MM.1S (cell line): ENCODE measurements at regions not wholly inside any gene's neighbourhood (a gene's known extent, or its start where the extent isn't known, plus 50 kb on each side); places are given as distances from the start of the nearest gene placed in this dataset.

Experiments
- DNase-seq: peaks from one replicate; pipeline ENCODE4 v3.0.0-alpha.2; 2015
- H2AFZ ChIP-seq: fragments of 300-600 bp; sonication (generic); 2 replicates; pipeline ENCODE4 v1.6.0; 2016; ENCODE audit warnings: antibody characterized with exemption, low read length
- H3F3A ChIP-seq: fragments of 300-600 bp; sonication (generic); 2 replicates; pipeline ENCODE4 v1.6.1; 2016; ENCODE audit warnings: mild to moderate bottlenecking, antibody characterized with exemption, low read length, moderate library complexity, mixed read lengths; ENCODE audit not compliant: insufficient read depth
- H3K27ac ChIP-seq: fragments of 300-600 bp; sonication (generic); 2 replicates; pipeline ENCODE4 v1.5.1; 2016; ENCODE audit warnings: mild to moderate bottlenecking, low read length
- H3K27me3 ChIP-seq: fragments of 300-600 bp; sonication (generic); replicated peaks from 2 replicates; pipeline ENCODE4 v1.6.0; 2016; ENCODE audit warnings: low read length; ENCODE audit not compliant: insufficient read depth
- H3K36me3 ChIP-seq: fragments of 300-600 bp; sonication (generic); replicated peaks from 2 replicates; pipeline ENCODE4 v1.6.1; 2016; ENCODE audit warnings: mild to moderate bottlenecking, low read length, mixed read lengths; ENCODE audit not compliant: insufficient read depth
- H3K4me1 ChIP-seq: fragments of 300-600 bp; sonication (generic); 2 replicates; pipeline ENCODE4 v1.6.1; 2016; ENCODE audit warnings: low read length, mixed read lengths
- H3K4me2 ChIP-seq: fragments of 300-600 bp; sonication (generic); 2 replicates; pipeline ENCODE4 v1.6.0; 2016; ENCODE audit warnings: low read depth, low read length
- H3K4me3 ChIP-seq: fragments of 300-600 bp; sonication (generic); 2 replicates; pipeline ENCODE4 v1.5.1; 2016; ENCODE audit warnings: low read length, mixed read lengths
- H3K79me2 ChIP-seq: fragments of 300-600 bp; sonication (generic); 2 replicates; pipeline ENCODE4 v1.6.1; 2016; ENCODE audit warnings: mixed run types, low read length, mixed read lengths
- H3K9ac ChIP-seq: fragments of 300-600 bp; sonication (generic); 2 replicates; pipeline ENCODE4 v1.6.1; 2016; ENCODE audit warnings: low read length, mixed read lengths
- H3K9me2 ChIP-seq: fragments of 300-600 bp; sonication (generic); replicated peaks from 2 replicates; pipeline ENCODE4 v1.6.1; 2016; ENCODE audit warnings: mild to moderate bottlenecking, low read length, mixed read lengths; ENCODE audit not compliant: insufficient read depth
- H3K9me3 ChIP-seq: fragments of 300-600 bp; sonication (generic); replicated peaks from 2 replicates; pipeline ENCODE4 v1.6.1; 2016; ENCODE audit warnings: mild to moderate bottlenecking, low read length, mixed read lengths; ENCODE audit not compliant: insufficient read depth
- H4K20me1 ChIP-seq: fragments of 300-600 bp; sonication (generic); 2 replicates; pipeline ENCODE4 v1.6.1; 2016; ENCODE audit warnings: mild to moderate bottlenecking, low read length, moderate library complexity, mixed read lengths; ENCODE audit not compliant: insufficient read depth
- CTCF ChIP-seq: fragments of 300-600 bp; sonication (generic); IDR thresholded peaks from 2 replicates; pipeline ENCODE4 v1.5.1; 2016; ENCODE audit warnings: antibody characterized with exemption, low read length, mixed read lengths
- EZH2 ChIP-seq: fragments of 300-600 bp; sonication (generic); optimal IDR thresholded peaks from 2 replicates; pipeline ENCODE3; 2017; ENCODE audit warnings: low read depth, mild to moderate bottlenecking, antibody characterized with exemption, low read length, mixed read lengths
- EZH2phosphoT487 ChIP-seq: fragments of 300-600 bp; sonication (generic); IDR thresholded peaks from 2 replicates; pipeline ENCODE4 v1.6.1; 2018; ENCODE audit warnings: antibody characterized with exemption, low read length

GRCh38 chr4:33411182-33411581 lies 2691.0 kb downstream of the PCDH7 start:
- Histone ChIP-seq H3K27ac (no peak overlapping the region), H3K36me3 (no peaks in the 10 kb centered on the region), H4K20me1 (no peaks in the 10 kb centered on the region), H3K9me3 (no peaks in the 10 kb centered on the region), H3K79me2 (no peaks in the 10 kb centered on the region), H3K4me3 (no peak overlapping the region), H2AFZ (no peak overlapping the region), H3K9me2 (no peaks in the 10 kb centered on the region), H3K9ac (no peak overlapping the region), H3K4me1 (no peaks in the 10 kb centered on the region), H3K4me2 (no peak overlapping the region), H3F3A (no peaks in the 10 kb centered on the region), H3K27me3 (no peaks in the 10 kb centered on the region)
- TF ChIP-seq EZH2, result no peak
- TF ChIP-seq CTCF, result no peak
- TF ChIP-seq EZH2phosphoT487, result no peak
- DNase-seq, result no peak

GRCh38 chr4:33421887-33422286 lies 2701.7 kb downstream of the PCDH7 start:
- Histone ChIP-seq H4K20me1 (no peaks in the 10 kb centered on the region), H2AFZ (no peak overlapping the region), H3K27ac (no peak overlapping the region), H3K36me3 (no peaks in the 10 kb centered on the region), H3F3A (no peaks in the 10 kb centered on the region), H3K4me1 (no peaks in the 10 kb centered on the region), H3K4me3 (no peak overlapping the region), H3K79me2 (no peaks in the 10 kb centered on the region), H3K9me2 (no peaks in the 10 kb centered on the region), H3K27me3 (no peaks in the 10 kb centered on the region), H3K9me3 (no peaks in the 10 kb centered on the region), H3K9ac (no peak overlapping the region), H3K4me2 (no peak overlapping the region)
- DNase-seq, result no peak
- TF ChIP-seq EZH2phosphoT487 (no peak), CTCF (no peak), EZH2 (no peak)

GRCh38 chr4:33422656-33423055 lies 2702.5 kb downstream of the PCDH7 start:
- Histone ChIP-seq H4K20me1 (no peaks in the 10 kb centered on the region), H3K4me2 (no peak overlapping the region), H3K9ac (no peak overlapping the region), H3K27ac (no peak overlapping the region), H3K27me3 (no peaks in the 10 kb centered on the region), H3K9me3 (no peaks in the 10 kb centered on the region), H3K9me2 (no peaks in the 10 kb centered on the region), H3K4me3 (no peak overlapping the region), H3K36me3 (no peaks in the 10 kb centered on the region), H3K4me1 (no peaks in the 10 kb centered on the region), H3F3A (no peaks in the 10 kb centered on the region), H2AFZ (no peak overlapping the region), H3K79me2 (no peaks in the 10 kb centered on the region)
- TF ChIP-seq CTCF (no peak), EZH2phosphoT487 (no peak), EZH2 (no peak)
- DNase-seq, result no peak
